Fibroblast of gingiva (primary cell): ENCODE measurements at regions not wholly inside any gene's neighbourhood (a gene's known extent, or its start where the extent isn't known, plus 50 kb on each side); places are given as distances from the start of the nearest gene placed in this dataset.
"Not testable (repeated sequence)": the region's sequence is repeated elsewhere in the genome, so short reads cannot be mapped to it uniquely, and the experiment has no call there.

Experiments used
- DNase-seq: peaks from one replicate; pipeline ENCODE4 v3.0.0-alpha.2; 2011; ENCODE audit warnings: low read depth

- DNase-seq = no peak
Observed at GRCh38 chr4:111269439-111269838, 646.6 kb upstream of the PITX2 start.

GRCh38 chr4:111274060-111274459 lies 651.2 kb upstream of the PITX2 start:
- DNase-seq = no peak

GRCh38 chr4:111274486-111274885 lies 651.6 kb upstream of the PITX2 start:
- DNase-seq = peak; percentile 52

- no peak for DNase-seq
Observed at GRCh38 chr4:111281219-111281618, 658.3 kb upstream of the PITX2 start.

- DNase-seq = no peak
Observed at GRCh38 chr4:111282035-111282434, 659.2 kb upstream of the PITX2 start.

GRCh38 chr4:111283066-111283677 lies 660.3 kb upstream of the PITX2 start:
- DNase-seq = peak; percentile 13

- DNase-seq = no peak
Observed at GRCh38 chr4:111296466-111296865, 673.6 kb upstream of the PITX2 start.

GRCh38 chr4:111303806-111304205 lies 680.9 kb upstream of the PITX2 start:
- no peak for DNase-seq

GRCh38 chr4:111323496-111323895 lies 700.6 kb upstream of the PITX2 start:
- DNase-seq = peak; percentile 52

GRCh38 chr4:111323916-111324315 lies 701.0 kb upstream of the PITX2 start:
- no peak for DNase-seq

- no peak for DNase-seq
Observed at GRCh38 chr4:111326450-111326849, 703.6 kb upstream of the PITX2 start.

- no peak for DNase-seq
Observed at GRCh38 chr4:111330786-111331185, 707.9 kb upstream of the PITX2 start.

GRCh38 chr4:111334361-111334760 lies 711.5 kb upstream of the PITX2 start:
- no peak for DNase-seq

- DNase-seq = not testable (repeated sequence)
Observed at GRCh38 chr4:111337186-111337876, 714.5 kb upstream of the PITX2 start.

GRCh38 chr4:111359602-111360001 lies 736.7 kb upstream of the PITX2 start:
- no peak for DNase-seq

GRCh38 chr4:111360906-111361305 lies 738.0 kb upstream of the PITX2 start:
- DNase-seq = no peak

GRCh38 chr4:111362941-111363361 lies 740.1 kb upstream of the PITX2 start:
- DNase-seq = peak; percentile 99

GRCh38 chr4:111377880-111378279 lies 755.0 kb upstream of the PITX2 start:
- DNase-seq = not testable (repeated sequence)

- DNase-seq = no peak
Observed at GRCh38 chr4:111388561-111388960, 756.7 kb upstream of the FAM241A start.

- DNase-seq = no peak
Observed at GRCh38 chr4:111391829-111392228, 753.4 kb upstream of the FAM241A start.

- peak; percentile 12 for DNase-seq
Observed at GRCh38 chr4:111393781-111394180, 751.5 kb upstream of the FAM241A start.

GRCh38 chr4:111398906-111399330 lies 746.3 kb upstream of the FAM241A start:
- DNase-seq = peak; percentile 16

GRCh38 chr4:111399623-111400022 lies 745.6 kb upstream of the FAM241A start:
- DNase-seq = peak; percentile 3

- DNase-seq = peak; percentile 58
Observed at GRCh38 chr4:111400741-111401140, 744.5 kb upstream of the FAM241A start.
